Fibroblast of skin of abdomen (primary cell): ENCODE measurements at regions not wholly inside any gene's neighbourhood (a gene's known extent, or its start where the extent isn't known, plus 50 kb on each side); places are given as distances from the start of the nearest gene placed in this dataset.
"Not testable (repeated sequence)": the region's sequence is repeated elsewhere in the genome, so short reads cannot be mapped to it uniquely, and the experiment has no call there.

Source experiments
- DNase-seq: peaks from one replicate; pipeline ENCODE4 v3.0.0-alpha.2; 2013

- DNase-seq: not testable (repeated sequence)
Observed at GRCh38 chr2:132332345-132333033, 84.1 kb upstream of the GPR39 start.

- not testable (repeated sequence) for DNase-seq
Observed at GRCh38 chr2:132337135-132337534, 79.5 kb upstream of the GPR39 start.

GRCh38 chr2:132337844-132338243, 78.8 kb upstream of the GPR39 start:
- not testable (repeated sequence) for DNase-seq

- peak; percentile 82 for DNase-seq
Observed at GRCh38 chr2:132347041-132347780, 69.4 kb upstream of the GPR39 start.

GRCh38 chr2:132349092-132349687, 67.4 kb upstream of the GPR39 start:
- DNase-seq: peak; percentile 63

DNA sequence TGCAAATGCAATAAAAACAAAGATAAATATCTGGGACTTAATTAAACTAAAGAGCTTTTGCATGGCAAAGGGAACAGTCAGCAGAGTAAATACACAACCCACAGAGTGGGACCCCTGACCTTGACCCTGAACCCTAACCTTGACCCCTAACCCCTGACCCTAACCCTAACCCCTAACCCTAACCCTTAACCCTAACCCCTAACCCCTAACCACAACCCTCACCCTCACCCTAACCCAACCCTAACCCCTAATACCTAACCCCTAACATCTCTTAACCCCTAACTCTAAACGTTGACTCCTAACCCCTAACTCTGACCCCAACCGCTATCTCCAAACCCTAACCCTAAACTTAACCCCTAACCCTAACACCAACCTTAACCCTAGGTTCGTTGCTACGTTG, 64.9 kb upstream of the GPR39 start:
- not testable (repeated sequence) for DNase-seq

DNA sequence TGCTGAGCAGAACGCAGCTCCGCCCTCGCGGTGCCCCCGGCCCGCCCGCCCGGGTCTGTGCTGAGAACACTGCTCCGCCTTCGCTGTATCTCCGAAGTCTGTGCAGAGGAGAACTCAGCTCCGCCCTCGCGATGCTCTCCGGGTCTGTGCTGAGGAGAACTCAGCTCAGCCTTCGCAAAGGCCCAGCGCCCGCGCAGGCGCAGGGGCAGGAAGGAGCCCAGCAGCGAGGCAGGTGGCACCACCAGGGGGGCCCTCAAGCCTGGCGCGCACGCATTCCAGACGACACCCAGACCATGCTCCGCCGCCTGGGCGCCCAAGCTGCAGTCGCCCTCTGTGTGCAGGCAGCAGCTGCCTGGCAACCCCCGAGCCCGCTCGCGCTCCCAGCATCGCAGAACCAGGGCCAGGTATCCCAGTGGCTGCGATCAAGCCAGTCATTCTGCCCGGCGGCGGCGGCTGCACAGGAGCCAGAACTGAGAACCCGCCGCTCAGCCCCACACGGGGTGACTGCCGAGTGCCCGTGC, 64.1 kb upstream of the GPR39 start:
- peak; percentile 44 for DNase-seq

- peak; percentile 10 for DNase-seq
Observed at GRCh38 chr2:132353380-132353779, 63.2 kb upstream of the GPR39 start.

DNA sequence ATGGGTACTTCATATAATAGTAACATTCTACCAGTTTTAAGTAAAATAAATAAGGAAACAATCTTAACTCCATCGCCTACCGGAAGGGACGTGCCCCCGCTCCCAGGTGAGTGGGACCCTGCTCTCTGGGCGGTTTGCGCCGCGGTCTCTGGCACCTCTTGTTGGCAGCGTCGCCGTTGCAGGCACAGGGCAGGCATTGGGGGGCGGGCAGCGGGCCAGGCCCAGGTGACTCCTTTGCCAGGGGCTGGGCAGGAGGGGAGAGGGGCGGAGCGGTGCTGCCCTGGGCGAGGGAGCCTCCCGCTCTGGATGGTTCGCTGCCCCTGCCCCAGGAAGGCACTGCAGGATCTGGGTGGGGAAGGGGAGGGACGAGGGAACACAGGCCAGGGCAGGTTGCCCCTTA, 55.6 kb upstream of the GPR39 start:
- not testable (repeated sequence) for DNase-seq

DNA sequence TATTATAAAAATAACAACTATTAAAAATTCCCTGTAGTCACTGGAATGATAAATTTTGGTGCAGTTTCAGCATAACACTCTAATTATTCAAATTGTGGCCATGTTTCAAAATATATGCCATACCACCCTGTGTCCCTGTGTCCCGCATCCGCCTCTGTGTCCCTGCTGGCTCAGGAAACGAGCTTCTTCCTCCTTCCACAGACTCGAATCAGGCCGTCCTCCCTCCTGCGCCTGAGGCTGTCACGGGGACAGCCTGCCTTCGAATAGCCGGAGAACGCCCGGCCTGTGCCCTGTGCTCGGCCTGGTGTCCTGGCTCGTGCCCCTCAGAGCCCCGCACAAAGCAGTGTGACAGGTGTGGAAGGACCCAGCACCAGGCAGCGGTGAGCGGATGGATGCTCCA, 55.1 kb upstream of the GPR39 start:
- not testable (repeated sequence) for DNase-seq

GRCh38 chr2:132363352-132363751, 53.3 kb upstream of the GPR39 start:
- not testable (repeated sequence) for DNase-seq

GRCh38 chr2:132365963-132366362, 50.6 kb upstream of the GPR39 start:
- DNase-seq: not testable (repeated sequence)

DNA sequence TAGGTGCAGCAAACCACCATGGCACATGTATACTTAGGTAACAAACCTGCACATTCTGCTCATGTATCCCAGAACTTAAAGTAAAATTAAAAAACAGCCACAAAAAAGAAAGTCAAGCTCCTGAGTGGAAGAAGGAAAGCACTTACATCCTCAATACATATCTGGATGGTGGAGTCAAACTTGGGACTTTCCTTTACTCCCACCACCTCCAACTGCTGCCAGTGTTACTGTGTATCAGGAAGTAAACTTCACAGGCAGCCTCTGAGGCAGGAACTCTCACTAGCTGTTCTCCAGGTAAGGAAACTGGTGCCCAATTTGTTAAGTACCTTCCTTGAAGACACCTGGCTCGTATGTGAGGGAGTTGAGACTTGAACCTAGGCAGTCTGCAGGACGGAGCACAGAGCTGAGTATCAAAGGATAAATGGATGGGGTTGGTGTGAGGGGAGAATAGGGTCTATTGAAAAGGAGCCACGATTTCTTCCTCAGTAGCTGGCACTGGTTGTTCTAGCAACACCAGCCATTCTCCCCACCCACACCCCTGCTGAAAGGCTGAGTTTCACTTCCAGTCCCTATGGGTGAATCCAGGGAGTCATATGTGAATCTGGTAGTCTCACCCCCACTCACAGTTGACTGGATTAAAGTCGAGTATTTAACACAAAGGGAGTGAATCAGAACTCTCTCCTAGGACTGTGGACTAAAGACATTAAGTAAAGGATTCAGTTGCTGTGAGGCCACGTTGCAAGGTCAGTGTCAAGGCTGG, 50.0 kb upstream of the GPR39 start:
- no peak for DNase-seq
